Ascending aorta (tissue), 2 donors: ENCODE measurements at regions not wholly inside any gene's neighbourhood (a gene's known extent, or its start where the extent isn't known, plus 50 kb on each side); places are given as distances from the start of the nearest gene placed in this dataset.

Experiments
- DNase-seq, 2 donors: peaks; one replicate each; pipeline ENCODE4 v3.0.0-alpha.2; 2019; ENCODE audit warnings: low spot score in 2 of 2
- H3K27ac ChIP-seq, 2 donors: fragments of 200-600 bp; sonication (generic); one replicate each; pipeline ENCODE4 v1.5.1; 2016 to 2017; ENCODE audit warnings: mild to moderate bottlenecking in 1 of 2
- H3K27me3 ChIP-seq: fragments of 200-600 bp; sonication (generic); one replicate; pipeline ENCODE4 v1.5.1; 2017
- H3K36me3 ChIP-seq, 2 donors: fragments of 200-600 bp; sonication (generic); one replicate each; pipeline ENCODE4 v1.5.1; 2016
- H3K4me1 ChIP-seq, 2 donors: fragments of 200-600 bp; sonication (generic); one replicate each; pipeline ENCODE4 v1.5.1; 2016 to 2017; ENCODE audit warnings: mild to moderate bottlenecking in 1 of 2
- H3K4me3 ChIP-seq, 2 donors: fragments of 200-600 bp; sonication (generic); one replicate each; pipeline ENCODE4 v1.5.1; 2016 to 2017; ENCODE audit warnings: mild to moderate bottlenecking in 1 of 2
- H3K9me3 ChIP-seq, 2 donors: fragments of 200-600 bp; sonication (generic); one replicate each; pipeline ENCODE4 v1.5.1; 2016
- CTCF ChIP-seq, 3 experiments: fragments of 200-600 bp in 2 of 3; fragments of 450-650 bp in 1 of 3; sonication (generic) in 2 of 3; IDR thresholded peaks; one replicate each; pipeline ENCODE4 v1.5.1; 2016 to 2019; ENCODE audit warnings: antibody characterized with exemption in 3 of 3, mild to moderate bottlenecking in 1 of 3, moderate library complexity in 1 of 3
- intact Hi-C: fragments of 100-400 bp; cut with DNase I; formaldehyde crosslinking; loops from one replicate; pipeline ENCODE4 v1.15.1; 2023

GRCh38 chr4:134645778-134646177 lies 444.2 kb upstream of the PABPC4L start:
- no peaks in the 10 kb centered on the region for H3K4me1 ChIP-seq
- intact Hi-C loops, result no loop called here
- TF ChIP-seq CTCF (IDR thresholded peaks at IDR 0.05), result no peak
- H3K27ac ChIP-seq, result no peak overlapping the region
- no peaks in the 10 kb centered on the region for H3K27me3 ChIP-seq
- H3K4me3 ChIP-seq, result no peak overlapping the region
- DNase-seq, result no peak
- no peaks in the 10 kb centered on the region for H3K9me3 ChIP-seq
- no peaks in the 10 kb centered on the region for H3K36me3 ChIP-seq

- DNase-seq, result no peak
- H3K9me3 ChIP-seq, result no peaks in the 10 kb centered on the region
- no peaks in the 10 kb centered on the region for H3K36me3 ChIP-seq
- no peaks in the 10 kb centered on the region for H3K27me3 ChIP-seq
- H3K27ac ChIP-seq, result no peak overlapping the region
- intact Hi-C loops, result no loop called here
- H3K4me3 ChIP-seq, result no peak overlapping the region
- no peak for TF ChIP-seq CTCF (IDR thresholded peaks at IDR 0.05)
- H3K4me1 ChIP-seq, result no peaks in the 10 kb centered on the region
Observed at GRCh38 chr4:134636338-134637051, 434.9 kb upstream of the PABPC4L start.

GRCh38 chr4:134634301-134634700 lies 432.7 kb upstream of the PABPC4L start:
- intact Hi-C loops, result no loop called here
- Histone ChIP-seq H3K4me3 (no peak overlapping the region), H3K27ac (no peak overlapping the region), H3K9me3 (no peaks in the 10 kb centered on the region), H3K27me3 (no peaks in the 10 kb centered on the region), H3K4me1 (no peaks in the 10 kb centered on the region), H3K36me3 (no peaks in the 10 kb centered on the region)
- DNase-seq, result no peak
- no peak for TF ChIP-seq CTCF (IDR thresholded peaks at IDR 0.05)

- Histone ChIP-seq H3K4me3 (no peak overlapping the region), H3K36me3 (no peaks in the 10 kb centered on the region), H3K4me1 (no peaks in the 10 kb centered on the region), H3K27me3 (no peaks in the 10 kb centered on the region), H3K27ac (no peak overlapping the region), H3K9me3 (no peaks in the 10 kb centered on the region)
- intact Hi-C loops, result no loop called here
- no peak for TF ChIP-seq CTCF (IDR thresholded peaks at IDR 0.05)
- no peak for DNase-seq
Observed at GRCh38 chr4:134632056-134632455, 430.5 kb upstream of the PABPC4L start.

- DNase-seq, result no peak
- no peaks in the 10 kb centered on the region for H3K36me3 ChIP-seq
Observed at GRCh38 chr4:134628066-134628465, 426.5 kb upstream of the PABPC4L start.

More at GRCh38 chr4:134628066-134628465, 426.5 kb upstream of the PABPC4L start:
- H3K27ac ChIP-seq, result no peak overlapping the region
- no peak overlapping the region for H3K4me3 ChIP-seq
- no peaks in the 10 kb centered on the region for H3K27me3 ChIP-seq
- H3K4me1 ChIP-seq, result no peaks in the 10 kb centered on the region
- no peaks in the 10 kb centered on the region for H3K9me3 ChIP-seq
- intact Hi-C loops, result no loop called here
- no peak for TF ChIP-seq CTCF (IDR thresholded peaks at IDR 0.05)
